Right lobe of liver (tissue), 6 donors: ENCODE measurements at regions not wholly inside any gene's neighbourhood (a gene's known extent, or its start where the extent isn't known, plus 50 kb on each side); places are given as distances from the start of the nearest gene placed in this dataset.

Experiments used
- ATAC-seq, 4 donors: fragments of 200-7000 bp; cut with Tn5 transposase; one replicate each; pipeline ENCODE4 v1.9.1; 2020; ENCODE audit warnings: mild to moderate bottlenecking in 4 of 4, moderate library complexity in 4 of 4
- DNase-seq, 3 donors: peaks; one replicate each; pipeline ENCODE4 v3.0.0-alpha.2; 2020
- H3K27ac ChIP-seq, 3 donors: fragments of 200-600 bp; one replicate each; pipeline ENCODE4 v1.8.0; 2022
- H3K27me3 ChIP-seq, 2 donors: fragments of 200-600 bp; one replicate each; pipeline ENCODE4 v1.8.0; 2022
- H3K36me3 ChIP-seq, 4 donors: fragments of 200-600 bp; sonication (generic) in 1 of 4; one replicate each; pipeline versions ENCODE4 v1.5.1 to v1.8.0; 2017 to 2022; ENCODE audit warnings: control low read depth in 1 of 4
- H3K4me1 ChIP-seq, 4 donors: fragments of 200-600 bp; sonication (generic) in 1 of 4; one replicate each; pipeline versions ENCODE4 v1.5.1 to v1.8.0; 2017 to 2022; ENCODE audit warnings: control low read depth in 1 of 4
- H3K4me3 ChIP-seq, 3 donors: fragments of 200-600 bp; one replicate each; pipeline ENCODE4 v1.8.0; 2022
- H3K9me3 ChIP-seq, 4 donors: fragments of 200-600 bp; sonication (generic) in 1 of 4; one replicate each; pipeline versions ENCODE4 v1.5.1 to v1.8.0; 2017 to 2022; ENCODE audit warnings: control low read depth in 1 of 4
- POLR2A ChIP-seq: fragments of 450-650 bp; IDR thresholded peaks from one replicate; pipeline ENCODE4 v1.6.1; 2017; ENCODE audit warnings: antibody characterized with exemption, mild to moderate bottlenecking
- WGBS: methylation state at CpG from one replicate; pipeline ENCODE4 v1.1.6; 2018; ENCODE audit warnings: low coverage, low lambda C conversion rate; ENCODE audit not compliant: insufficient coverage; ENCODE audit errors: missing lambda C conversion rate; 5-methylcytosine and 5-hydroxymethylcytosine counted together
- intact Hi-C, 2 donors: fragments of 100-400 bp; cut with DNase I; formaldehyde crosslinking; loops; one replicate each; pipeline versions ENCODE4 v1.11.2 to v1.14.1; 2022
- TF ChIP-seq, protein P1 (sequence below), 4 donors: fragments of 200-600 bp in 3 of 4; fragments of 450-650 bp in 1 of 4; IDR thresholded peaks; one replicate each; pipeline versions ENCODE4 v1.5.1 to v1.8.0; 2016 to 2022; ENCODE audit warnings: antibody characterized with exemption in 4 of 4, mild to moderate bottlenecking in 2 of 4
- donor health status: DM: no; HTN: yes; CAD: no.
- donor health status: DM: no; HTN: no; CAD: no.
- donor health status: DM: no; HTN: no; CAD: no.
- donor health status: DM: no; HTN: yes; CAD: no.
- donor health status: DM: no; HTN: yes; CAD: no.

DNA sequence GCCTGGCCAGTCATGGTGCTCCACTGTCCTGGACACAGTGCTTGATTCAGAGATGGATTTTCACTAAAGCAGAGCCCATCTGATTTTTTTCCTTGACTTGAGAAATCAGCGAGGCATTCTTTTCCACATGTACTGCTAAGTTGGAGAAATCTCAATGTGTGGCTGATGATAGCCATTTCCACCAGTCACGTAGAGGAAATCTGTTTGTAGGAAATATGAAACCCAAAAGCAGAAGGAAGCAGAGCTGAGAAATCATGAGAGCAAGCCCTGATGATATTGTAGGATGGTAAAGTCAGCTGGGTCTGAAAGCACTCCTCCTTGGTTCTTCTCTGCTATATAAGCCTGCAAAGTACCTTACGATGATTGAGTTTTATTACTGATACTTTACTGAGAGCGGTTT, 1233.4 kb downstream of the ROBO2 start:
- ATAC-seq (peak in 1 of 4 donors; percentile 30), DNase-seq (no peak)
- WGBS: 54% methylated on average over 4 of the region's 4 CpGs
- intact Hi-C loops: no loop called here
- no peak for TF ChIP-seq POLR2A
- TF ChIP-seq, protein P1, sequence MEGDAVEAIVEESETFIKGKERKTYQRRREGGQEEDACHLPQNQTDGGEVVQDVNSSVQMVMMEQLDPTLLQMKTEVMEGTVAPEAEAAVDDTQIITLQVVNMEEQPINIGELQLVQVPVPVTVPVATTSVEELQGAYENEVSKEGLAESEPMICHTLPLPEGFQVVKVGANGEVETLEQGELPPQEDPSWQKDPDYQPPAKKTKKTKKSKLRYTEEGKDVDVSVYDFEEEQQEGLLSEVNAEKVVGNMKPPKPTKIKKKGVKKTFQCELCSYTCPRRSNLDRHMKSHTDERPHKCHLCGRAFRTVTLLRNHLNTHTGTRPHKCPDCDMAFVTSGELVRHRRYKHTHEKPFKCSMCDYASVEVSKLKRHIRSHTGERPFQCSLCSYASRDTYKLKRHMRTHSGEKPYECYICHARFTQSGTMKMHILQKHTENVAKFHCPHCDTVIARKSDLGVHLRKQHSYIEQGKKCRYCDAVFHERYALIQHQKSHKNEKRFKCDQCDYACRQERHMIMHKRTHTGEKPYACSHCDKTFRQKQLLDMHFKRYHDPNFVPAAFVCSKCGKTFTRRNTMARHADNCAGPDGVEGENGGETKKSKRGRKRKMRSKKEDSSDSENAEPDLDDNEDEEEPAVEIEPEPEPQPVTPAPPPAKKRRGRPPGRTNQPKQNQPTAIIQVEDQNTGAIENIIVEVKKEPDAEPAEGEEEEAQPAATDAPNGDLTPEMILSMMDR (IDR thresholded peaks at IDR 0.05): no peak
- H3K36me3 ChIP-seq: no peaks in the 10 kb centered on the region
- H3K4me3 ChIP-seq: no peak overlapping the region
- H3K9me3 ChIP-seq: no peaks in the 10 kb centered on the region
- H3K4me1 ChIP-seq: no peaks in the 10 kb centered on the region
- no peak overlapping the region for H3K27ac ChIP-seq
- no peaks in the 10 kb centered on the region for H3K27me3 ChIP-seq

DNA sequence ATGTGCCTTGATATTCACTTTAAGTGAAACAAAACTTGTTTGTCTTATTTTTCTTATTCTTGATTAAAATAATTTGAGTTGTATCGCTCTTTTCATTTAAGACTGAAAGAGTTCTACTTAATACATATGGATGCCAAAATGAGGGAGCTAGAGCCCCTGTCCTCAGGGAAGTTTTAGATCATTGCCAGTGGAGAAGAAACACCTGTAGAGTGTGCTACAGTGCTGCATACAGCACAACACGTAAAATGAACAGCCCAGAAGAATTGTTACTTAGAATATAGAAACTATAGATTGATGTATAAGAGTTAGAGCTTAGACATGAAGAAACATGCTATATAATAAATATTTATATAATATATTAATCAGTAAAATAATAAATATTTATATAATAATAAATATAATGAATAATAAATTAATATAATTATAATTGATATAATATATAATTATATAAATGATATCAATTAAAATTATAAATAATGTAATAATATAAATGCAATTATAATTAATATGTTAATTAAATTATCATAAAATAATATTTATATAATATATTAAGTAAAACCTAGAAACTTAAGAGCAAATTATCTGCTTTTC, 1234.7 kb downstream of the ROBO2 start:
- Histone ChIP-seq H3K27me3 (no peaks in the 10 kb centered on the region), H3K27ac (no peak overlapping the region), H3K36me3 (no peaks in the 10 kb centered on the region), H3K9me3 (no peaks in the 10 kb centered on the region), H3K4me1 (no peaks in the 10 kb centered on the region), H3K4me3 (no peak overlapping the region)
- WGBS: 55% methylated on average over 2 of the region's 2 CpGs
- intact Hi-C loops: no loop called here
- ATAC-seq (no peak), DNase-seq (no peak)
- TF ChIP-seq, protein P1 (IDR thresholded peaks at IDR 0.05): no peak
- TF ChIP-seq POLR2A: no peak

DNA sequence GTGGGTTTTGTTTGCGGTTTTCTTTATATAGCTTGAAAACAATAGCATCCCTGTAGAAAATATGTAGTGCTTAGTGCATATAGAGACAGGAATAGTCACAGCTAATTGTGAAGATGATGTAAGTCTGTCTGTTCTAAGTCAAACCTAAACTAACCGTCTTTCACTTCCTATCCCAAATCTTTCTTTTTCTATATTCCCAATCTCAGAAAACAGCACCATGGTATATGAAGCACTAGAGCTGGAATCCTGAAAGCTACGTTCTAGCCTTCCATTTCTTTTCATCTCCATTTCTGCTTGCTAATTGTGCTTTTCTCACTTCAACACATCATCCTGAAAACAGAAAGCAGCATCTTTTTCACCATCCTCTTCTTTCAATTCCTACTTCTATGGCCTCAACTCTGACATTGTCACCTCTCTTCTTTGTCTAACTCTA, 1235.5 kb downstream of the ROBO2 start:
- no peak for ATAC-seq
- no peaks in the 10 kb centered on the region for H3K36me3 ChIP-seq
- H3K9me3 ChIP-seq: no peaks in the 10 kb centered on the region
- no peak overlapping the region for H3K4me3 ChIP-seq
- H3K27me3 ChIP-seq: no peaks in the 10 kb centered on the region
- 58% methylated on average over 3 of the region's 3 CpGs for WGBS
- no peaks in the 10 kb centered on the region for H3K4me1 ChIP-seq
- TF ChIP-seq, protein P1 (IDR thresholded peaks at IDR 0.05): no peak
- TF ChIP-seq POLR2A: no peak
- intact Hi-C loops: no loop called here
- no peak overlapping the region for H3K27ac ChIP-seq
- DNase-seq: no peak

DNA sequence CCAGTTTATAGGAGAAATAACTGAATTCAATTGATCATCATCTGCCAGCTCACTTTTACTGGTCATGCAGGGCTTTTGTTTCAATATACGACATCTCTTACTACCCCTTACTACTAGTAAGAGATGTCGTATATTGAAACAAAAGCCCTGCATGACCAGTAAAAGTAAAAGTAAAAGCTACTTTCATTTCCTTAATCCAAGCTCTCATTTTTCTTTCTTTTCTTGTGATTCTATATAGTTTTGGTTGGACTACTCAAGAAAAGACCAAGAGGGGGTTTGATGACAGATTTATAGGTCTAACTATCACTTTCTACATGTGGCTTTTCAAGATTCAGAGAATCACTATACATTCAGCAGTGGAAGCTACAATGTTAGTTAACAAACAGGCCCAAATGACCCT, 1237.3 kb downstream of the ROBO2 start:
- intact Hi-C loops: no loop called here
- Histone ChIP-seq H3K27ac (no peak overlapping the region), H3K4me3 (no peak overlapping the region), H3K9me3 (no peaks in the 10 kb centered on the region), H3K36me3 (no peaks in the 10 kb centered on the region), H3K4me1 (no peaks in the 10 kb centered on the region), H3K27me3 (no peaks in the 10 kb centered on the region)
- TF ChIP-seq POLR2A: no peak
- TF ChIP-seq, protein P1 (IDR thresholded peaks at IDR 0.05): no peak
- 100% methylated on average over 2 of the region's 2 CpGs for WGBS
- no peak for ATAC-seq
- no peak for DNase-seq

DNA sequence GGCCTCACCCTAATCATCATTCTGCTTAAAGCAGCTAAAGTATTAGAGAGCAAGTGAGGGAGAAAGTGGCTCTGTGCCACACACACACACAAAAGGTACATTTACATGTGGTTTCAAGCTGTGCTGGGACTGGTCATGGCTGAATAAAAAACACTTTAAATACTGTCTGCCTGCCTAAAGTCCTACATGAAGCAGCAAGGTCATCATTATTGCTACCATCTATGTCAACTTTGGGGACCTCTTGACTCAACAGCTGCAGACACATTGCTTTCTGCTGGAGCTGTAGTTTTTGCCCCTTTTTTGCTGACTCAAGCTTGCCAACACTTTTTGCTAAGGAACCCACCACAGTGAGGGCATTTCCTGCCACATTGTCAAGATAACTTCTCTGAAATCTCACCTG, 1237.9 kb downstream of the ROBO2 start:
- DNase-seq: no peak
- Histone ChIP-seq H3K36me3 (no peaks in the 10 kb centered on the region), H3K27me3 (no peaks in the 10 kb centered on the region), H3K27ac (no peak overlapping the region), H3K4me1 (no peaks in the 10 kb centered on the region), H3K4me3 (no peak overlapping the region), H3K9me3 (no peaks in the 10 kb centered on the region)
- no peak for ATAC-seq
- intact Hi-C loops: no loop called here
- TF ChIP-seq, protein P1 (IDR thresholded peaks at IDR 0.05): no peak
